Left hindlimb (tissue), 1 donor: ENCODE measurements at regions not wholly inside any gene's neighbourhood (a gene's known extent, or its start where the extent isn't known, plus 50 kb on each side); places are given as distances from the start of the nearest gene placed in this dataset.
"Not testable (repeated sequence)": the region's sequence is repeated elsewhere in the genome, so short reads cannot be mapped to it uniquely, and the experiment has no call there.

Source experiments
- DNase-seq: peaks from one replicate; pipeline ENCODE4 v3.0.0-alpha.2; 2018

GRCh38 chr20:47906348-47906660 is 121.0 kb upstream of the SULF2 start:
- no peak for DNase-seq

- DNase-seq, result no peak
Observed at GRCh38 chr20:47905628-47906347, 120.5 kb upstream of the SULF2 start.

GRCh38 chr20:47903009-47903408 is 117.7 kb upstream of the SULF2 start:
- DNase-seq, result not testable (repeated sequence)

GRCh38 chr20:47899313-47899712 is 114.0 kb upstream of the SULF2 start:
- DNase-seq, result not testable (repeated sequence)

- no peak for DNase-seq
Observed at GRCh38 chr20:47897461-47897860, 112.2 kb upstream of the SULF2 start.

GRCh38 chr20:47892681-47893080 is 107.4 kb upstream of the SULF2 start:
- not testable (repeated sequence) for DNase-seq

- not testable (repeated sequence) for DNase-seq
Observed at GRCh38 chr20:47890708-47891107, 105.4 kb upstream of the SULF2 start.

GRCh38 chr20:47889751-47890150 is 104.5 kb upstream of the SULF2 start:
- DNase-seq, result not testable (repeated sequence)

- DNase-seq, result no peak
Observed at GRCh38 chr20:47888351-47888750, 103.1 kb upstream of the SULF2 start.

- DNase-seq, result no peak
Observed at GRCh38 chr20:47887477-47888080, 102.3 kb upstream of the SULF2 start.

GRCh38 chr20:47887064-47887463 is 101.8 kb upstream of the SULF2 start:
- DNase-seq, result no peak

GRCh38 chr20:47886454-47887041 is 101.3 kb upstream of the SULF2 start:
- no peak for DNase-seq

- no peak for DNase-seq
Observed at GRCh38 chr20:47885909-47886453, 100.7 kb upstream of the SULF2 start.

GRCh38 chr20:47883940-47884339 is 98.7 kb upstream of the SULF2 start:
- not testable (repeated sequence) for DNase-seq

- no peak for DNase-seq
Observed at GRCh38 chr20:47883186-47883585, 97.9 kb upstream of the SULF2 start.

- no peak for DNase-seq
Observed at GRCh38 chr20:47879771-47880170, 94.5 kb upstream of the SULF2 start.

- DNase-seq, result no peak
Observed at GRCh38 chr20:47878601-47879027, 93.3 kb upstream of the SULF2 start.

GRCh38 chr20:47876311-47877088 is 91.2 kb upstream of the SULF2 start:
- no peak for DNase-seq

- DNase-seq, result peak; percentile 37
Observed at GRCh38 chr20:47875297-47876025, 90.2 kb upstream of the SULF2 start.

GRCh38 chr20:47872341-47872740 is 87.1 kb upstream of the SULF2 start:
- no peak for DNase-seq

GRCh38 chr20:47870475-47870874 is 85.2 kb upstream of the SULF2 start:
- no peak for DNase-seq

- DNase-seq, result no peak
Observed at GRCh38 chr20:47868744-47869143, 83.5 kb upstream of the SULF2 start.

- no peak for DNase-seq
Observed at GRCh38 chr20:47868236-47868635, 83.0 kb upstream of the SULF2 start.
